Neural cell (in vitro differentiated cells): ENCODE measurements at regions not wholly inside any gene's neighbourhood (a gene's known extent, or its start where the extent isn't known, plus 50 kb on each side); places are given as distances from the start of the nearest gene placed in this dataset.

Experiments used
- H2AFZ ChIP-seq: fragments of 200-600, 300-800 bp; sonication (generic), shearing (Covaris generic); 2 replicates; pipeline ENCODE4 v1.6.0; 2014; ENCODE audit warnings: low read depth, mild to moderate bottlenecking, antibody characterized with exemption, low read length, moderate library complexity
- H3F3A ChIP-seq: fragments of 200-600 bp; shearing (Covaris generic); 2 replicates; pipeline ENCODE4 v1.6.1; 2016; ENCODE audit warnings: mild to moderate bottlenecking, moderate library complexity, mixed read lengths, antibody characterized with exemption, low read length; ENCODE audit not compliant: insufficient read depth, poor library complexity, severe bottlenecking
- H3K27ac ChIP-seq: fragments of 200-600, 300-800 bp; sonication (generic), shearing (Covaris generic); 2 replicates; pipeline ENCODE4 v1.5.1; 2014; ENCODE audit warnings: mild to moderate bottlenecking, low read length, moderate library complexity
- H3K27me3 ChIP-seq: fragments of 300-800, 200-600 bp; sonication (generic), shearing (Covaris generic); 2 replicates; pipeline ENCODE4 v1.6.0; 2014; ENCODE audit warnings: mild to moderate bottlenecking, low read depth, low read length, moderate library complexity; ENCODE audit not compliant: insufficient read depth
- H3K36me3 ChIP-seq: fragments of 300-800, 200-600 bp; sonication (generic), shearing (Covaris generic); 2 replicates; pipeline ENCODE4 v1.5.1; 2014; ENCODE audit warnings: mild to moderate bottlenecking, antibody characterized with exemption, low read length, moderate library complexity; ENCODE audit not compliant: insufficient read depth
- H3K4me2 ChIP-seq: fragments of 300-800, 200-600 bp; sonication (generic), shearing (Covaris generic); 2 replicates; pipeline ENCODE4 v1.6.0; 2014; ENCODE audit warnings: mild to moderate bottlenecking, low read length
- H3K4me3 ChIP-seq: fragments of 300-800, 200-600 bp; sonication (generic), shearing (Covaris generic); 2 replicates; pipeline ENCODE4 v1.5.1; 2014; ENCODE audit warnings: mild to moderate bottlenecking, low read length, moderate library complexity
- H3K79me2 ChIP-seq: fragments of 200-600 bp; shearing (Covaris generic); replicated peaks from 2 replicates; pipeline ENCODE4 v1.6.0; 2014; ENCODE audit warnings: mild to moderate bottlenecking, low read length, moderate library complexity; ENCODE audit not compliant: insufficient read depth
- H3K9ac ChIP-seq: fragments of 300-800, 200-600 bp; sonication (generic), shearing (Covaris generic); 2 replicates; pipeline ENCODE4 v1.6.1; 2016; ENCODE audit warnings: mild to moderate bottlenecking, low read length, mixed read lengths
- H3K9me2 ChIP-seq: fragments of 200-600 bp; shearing (Covaris generic); 2 replicates; pipeline ENCODE4 v1.6.1; 2016; ENCODE audit warnings: mild to moderate bottlenecking, low read length, mixed read lengths; ENCODE audit not compliant: insufficient read depth
- H3K9me3 ChIP-seq: fragments of 200-600, 300-800 bp; sonication (generic), shearing (Covaris generic); 2 replicates; pipeline ENCODE4 v1.6.1; 2016; ENCODE audit warnings: mild to moderate bottlenecking, mixed run types, low read length, moderate library complexity, mixed read lengths
- H4K20me1 ChIP-seq: fragments of 200-600 bp; shearing (Covaris generic); 2 replicates; pipeline ENCODE4 v1.6.1; 2016; ENCODE audit warnings: mild to moderate bottlenecking, mixed run types; ENCODE audit not compliant: insufficient read depth
- EP300 ChIP-seq: fragments of 450-650 bp; conservative IDR thresholded peaks from 2 replicates; pipeline ENCODE4 v1.6.1; 2014; ENCODE audit warnings: antibody characterized with exemption, mild to moderate bottlenecking, moderate library complexity; ENCODE audit not compliant: poor library complexity, severe bottlenecking
- EZH2 ChIP-seq: fragments of 200-600, 300-800 bp; shearing (Covaris generic), sonication (generic); IDR thresholded peaks from 2 replicates; pipeline ENCODE4 v1.6.1; 2014; ENCODE audit warnings: antibody characterized with exemption, low read length, borderline replicate concordance, mild to moderate bottlenecking; ENCODE audit not compliant: insufficient read depth, poor library complexity, severe bottlenecking
- MXI1 ChIP-seq: fragments of 450-650 bp; conservative IDR thresholded peaks from 2 replicates; pipeline ENCODE4 v1.6.1; 2014; ENCODE audit warnings: antibody characterized with exemption, mild to moderate bottlenecking; ENCODE audit not compliant: poor library complexity, severe bottlenecking
- POLR2AphosphoS5 ChIP-seq: IDR thresholded peaks from 2 replicates; pipeline ENCODE4 v1.6.1; 2012
- RAD21 ChIP-seq: fragments of 450-650 bp; conservative IDR thresholded peaks from 2 replicates; pipeline ENCODE4 v1.6.1; 2014; ENCODE audit warnings: antibody characterized with exemption, mild to moderate bottlenecking, moderate library complexity
- SMC3 ChIP-seq: fragments of 450-650 bp; conservative IDR thresholded peaks from 2 replicates; pipeline ENCODE4 v1.6.1; 2014; ENCODE audit warnings: antibody characterized with exemption, mild to moderate bottlenecking, moderate library complexity; ENCODE audit not compliant: poor library complexity
- TAF1 ChIP-seq: IDR thresholded peaks from 2 replicates; pipeline ENCODE4 v1.6.1; 2012; ENCODE audit warnings: low read depth
- TF ChIP-seq, protein P1 (sequence below): IDR thresholded peaks from 2 replicates; pipeline ENCODE4 v1.6.1; 2012; ENCODE audit warnings: borderline replicate concordance
- TF ChIP-seq, protein P2 (sequence below): fragments of 450-650 bp; IDR thresholded peaks from 2 replicates; pipeline ENCODE4 v1.5.1; 2014; ENCODE audit warnings: antibody characterized with exemption, mild to moderate bottlenecking, moderate library complexity; ENCODE audit not compliant: poor library complexity, severe bottlenecking

DNA sequence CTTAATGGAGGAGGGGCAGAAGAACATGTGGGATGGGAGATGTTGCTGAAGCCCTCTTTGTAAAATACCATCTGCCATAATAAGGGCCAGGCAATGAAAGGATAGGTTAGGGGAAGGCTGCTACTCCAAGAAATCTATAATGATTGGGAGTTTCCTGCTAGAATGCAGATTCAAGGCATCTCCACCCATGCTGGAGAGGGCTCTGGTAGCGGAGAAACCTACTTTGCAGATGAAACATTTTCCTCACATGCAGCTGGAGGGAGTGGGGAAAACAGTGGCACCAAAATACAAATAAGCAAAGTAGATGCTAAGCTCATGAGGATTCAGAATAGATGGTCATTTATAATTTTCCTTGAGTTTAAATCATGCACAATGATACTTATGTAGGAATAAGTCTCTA lies 82.3 kb upstream of the GCFC2 start:
- Histone ChIP-seq H3K27me3 (no peaks in the 10 kb centered on the region), H3K9me2 (no peaks in the 10 kb centered on the region), H3K27ac (no peak overlapping the region), H3F3A (no peaks in the 10 kb centered on the region), H3K9ac (no peak overlapping the region), H3K9me3 (no peaks in the 10 kb centered on the region), H3K79me2 (no peaks in the 10 kb centered on the region), H3K4me3 (no peak overlapping the region), H4K20me1 (no peaks in the 10 kb centered on the region), H3K4me2 (no peak overlapping the region), H3K36me3 (no peaks in the 10 kb centered on the region), H2AFZ (no peak overlapping the region)
- TF ChIP-seq, protein P1, sequence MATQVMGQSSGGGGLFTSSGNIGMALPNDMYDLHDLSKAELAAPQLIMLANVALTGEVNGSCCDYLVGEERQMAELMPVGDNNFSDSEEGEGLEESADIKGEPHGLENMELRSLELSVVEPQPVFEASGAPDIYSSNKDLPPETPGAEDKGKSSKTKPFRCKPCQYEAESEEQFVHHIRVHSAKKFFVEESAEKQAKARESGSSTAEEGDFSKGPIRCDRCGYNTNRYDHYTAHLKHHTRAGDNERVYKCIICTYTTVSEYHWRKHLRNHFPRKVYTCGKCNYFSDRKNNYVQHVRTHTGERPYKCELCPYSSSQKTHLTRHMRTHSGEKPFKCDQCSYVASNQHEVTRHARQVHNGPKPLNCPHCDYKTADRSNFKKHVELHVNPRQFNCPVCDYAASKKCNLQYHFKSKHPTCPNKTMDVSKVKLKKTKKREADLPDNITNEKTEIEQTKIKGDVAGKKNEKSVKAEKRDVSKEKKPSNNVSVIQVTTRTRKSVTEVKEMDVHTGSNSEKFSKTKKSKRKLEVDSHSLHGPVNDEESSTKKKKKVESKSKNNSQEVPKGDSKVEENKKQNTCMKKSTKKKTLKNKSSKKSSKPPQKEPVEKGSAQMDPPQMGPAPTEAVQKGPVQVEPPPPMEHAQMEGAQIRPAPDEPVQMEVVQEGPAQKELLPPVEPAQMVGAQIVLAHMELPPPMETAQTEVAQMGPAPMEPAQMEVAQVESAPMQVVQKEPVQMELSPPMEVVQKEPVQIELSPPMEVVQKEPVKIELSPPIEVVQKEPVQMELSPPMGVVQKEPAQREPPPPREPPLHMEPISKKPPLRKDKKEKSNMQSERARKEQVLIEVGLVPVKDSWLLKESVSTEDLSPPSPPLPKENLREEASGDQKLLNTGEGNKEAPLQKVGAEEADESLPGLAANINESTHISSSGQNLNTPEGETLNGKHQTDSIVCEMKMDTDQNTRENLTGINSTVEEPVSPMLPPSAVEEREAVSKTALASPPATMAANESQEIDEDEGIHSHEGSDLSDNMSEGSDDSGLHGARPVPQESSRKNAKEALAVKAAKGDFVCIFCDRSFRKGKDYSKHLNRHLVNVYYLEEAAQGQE = no peak
- TF ChIP-seq, protein P2, sequence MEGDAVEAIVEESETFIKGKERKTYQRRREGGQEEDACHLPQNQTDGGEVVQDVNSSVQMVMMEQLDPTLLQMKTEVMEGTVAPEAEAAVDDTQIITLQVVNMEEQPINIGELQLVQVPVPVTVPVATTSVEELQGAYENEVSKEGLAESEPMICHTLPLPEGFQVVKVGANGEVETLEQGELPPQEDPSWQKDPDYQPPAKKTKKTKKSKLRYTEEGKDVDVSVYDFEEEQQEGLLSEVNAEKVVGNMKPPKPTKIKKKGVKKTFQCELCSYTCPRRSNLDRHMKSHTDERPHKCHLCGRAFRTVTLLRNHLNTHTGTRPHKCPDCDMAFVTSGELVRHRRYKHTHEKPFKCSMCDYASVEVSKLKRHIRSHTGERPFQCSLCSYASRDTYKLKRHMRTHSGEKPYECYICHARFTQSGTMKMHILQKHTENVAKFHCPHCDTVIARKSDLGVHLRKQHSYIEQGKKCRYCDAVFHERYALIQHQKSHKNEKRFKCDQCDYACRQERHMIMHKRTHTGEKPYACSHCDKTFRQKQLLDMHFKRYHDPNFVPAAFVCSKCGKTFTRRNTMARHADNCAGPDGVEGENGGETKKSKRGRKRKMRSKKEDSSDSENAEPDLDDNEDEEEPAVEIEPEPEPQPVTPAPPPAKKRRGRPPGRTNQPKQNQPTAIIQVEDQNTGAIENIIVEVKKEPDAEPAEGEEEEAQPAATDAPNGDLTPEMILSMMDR = no peak
- TF ChIP-seq RAD21 (no peak), EP300 (no peak), SMC3 (no peak), TAF1 (no peak), MXI1 (no peak), EZH2 (no peak), POLR2AphosphoS5 (no peak)

DNA sequence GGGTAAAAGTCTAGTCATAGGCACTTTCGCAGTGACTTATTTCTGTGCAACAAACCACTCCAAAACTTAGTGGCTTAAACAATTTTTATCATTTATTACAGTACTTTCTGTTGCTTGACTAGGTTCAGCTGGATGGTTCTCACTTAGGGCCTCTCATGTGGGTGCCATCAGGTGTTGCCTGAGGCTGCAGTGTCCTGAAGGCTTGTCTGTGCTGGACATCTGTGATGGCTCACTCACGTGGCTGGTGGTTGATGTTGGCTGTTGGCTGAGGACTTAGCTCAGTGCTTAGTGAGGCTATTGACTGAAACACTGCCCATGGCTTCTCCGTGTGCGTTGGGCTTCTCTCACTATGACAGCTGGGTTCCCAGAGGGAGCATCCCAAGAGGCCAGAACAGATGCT lies 81.4 kb upstream of the GCFC2 start:
- TF ChIP-seq, protein P1 = no peak
- TF ChIP-seq EZH2 (no peak), MXI1 (no peak), POLR2AphosphoS5 (no peak), SMC3 (no peak)
- H3K27me3 ChIP-seq = no peaks in the 10 kb centered on the region
- H4K20me1 ChIP-seq = no peaks in the 10 kb centered on the region
- H2AFZ ChIP-seq = no peak overlapping the region
- no peak overlapping the region for H3K4me3 ChIP-seq
- no peaks in the 10 kb centered on the region for H3K36me3 ChIP-seq
- H3K9ac ChIP-seq = no peak overlapping the region
- no peaks in the 10 kb centered on the region for H3K9me3 ChIP-seq
- no peak overlapping the region for H3K4me2 ChIP-seq
- no peaks in the 10 kb centered on the region for H3K79me2 ChIP-seq
- no peak overlapping the region for H3K27ac ChIP-seq
- no peaks in the 10 kb centered on the region for H3K9me2 ChIP-seq
- H3F3A ChIP-seq = no peaks in the 10 kb centered on the region
